ENCODE measurements at regions not wholly inside any gene's neighbourhood (a gene's known extent, or its start where the extent isn't known, plus 50 kb on each side); places are given as distances from the start of the nearest gene placed in this dataset.

DNA sequence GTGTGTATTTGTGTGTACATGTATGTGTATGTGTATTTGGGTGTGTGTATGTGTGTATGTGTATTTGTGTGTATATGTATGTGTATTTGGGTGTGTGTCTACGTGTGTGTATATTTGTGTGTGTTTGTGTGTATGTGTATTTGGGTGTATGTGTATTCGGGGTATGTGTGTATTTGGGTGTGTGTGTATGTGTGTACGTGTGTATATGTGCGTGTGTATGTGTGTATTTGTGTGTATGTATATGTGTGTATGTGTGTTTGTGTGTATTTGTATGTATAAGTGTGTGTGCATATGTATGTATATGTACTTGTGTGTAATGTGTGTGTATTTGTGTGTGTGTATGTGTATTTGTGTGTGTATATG lies 62.0 kb downstream of the HAPSTR1 start (continued):
- TF ChIP-seq TBL1XR1 (IDR thresholded peaks at IDR 0.05; ENCODE audit: low read length in 2 of 2): no peak
- TF ChIP-seq, protein P1, sequence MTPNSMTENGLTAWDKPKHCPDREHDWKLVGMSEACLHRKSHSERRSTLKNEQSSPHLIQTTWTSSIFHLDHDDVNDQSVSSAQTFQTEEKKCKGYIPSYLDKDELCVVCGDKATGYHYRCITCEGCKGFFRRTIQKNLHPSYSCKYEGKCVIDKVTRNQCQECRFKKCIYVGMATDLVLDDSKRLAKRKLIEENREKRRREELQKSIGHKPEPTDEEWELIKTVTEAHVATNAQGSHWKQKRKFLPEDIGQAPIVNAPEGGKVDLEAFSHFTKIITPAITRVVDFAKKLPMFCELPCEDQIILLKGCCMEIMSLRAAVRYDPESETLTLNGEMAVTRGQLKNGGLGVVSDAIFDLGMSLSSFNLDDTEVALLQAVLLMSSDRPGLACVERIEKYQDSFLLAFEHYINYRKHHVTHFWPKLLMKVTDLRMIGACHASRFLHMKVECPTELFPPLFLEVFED (CRISPR knock-in tag; conservative IDR thresholded peaks at IDR 0.05): 0 out of 2 replicates have a peak, but pooled peaks have one; percentile 36
- 0 out of 2 replicates have a peak, but pooled peaks have one; percentile 8 for TF ChIP-seq CBFA2T3 (IDR thresholded peaks at IDR 0.05)
- TF ChIP-seq ZC3H8 (IDR thresholded peaks at IDR 0.05): no peak
- TF ChIP-seq HLTF (IDR thresholded peaks at IDR 0.05): 0 out of 2 replicates have a peak, but pooled peaks have one; percentile 18
- TF ChIP-seq PHF20 (IDR thresholded peaks at IDR 0.05; ENCODE audit: partially characterized antibody): peak; percentile 6
- TF ChIP-seq ARHGAP35 (IDR thresholded peaks at IDR 0.05; ENCODE audit: partially characterized antibody): peak; percentile 48
- TF ChIP-seq, protein P2, sequence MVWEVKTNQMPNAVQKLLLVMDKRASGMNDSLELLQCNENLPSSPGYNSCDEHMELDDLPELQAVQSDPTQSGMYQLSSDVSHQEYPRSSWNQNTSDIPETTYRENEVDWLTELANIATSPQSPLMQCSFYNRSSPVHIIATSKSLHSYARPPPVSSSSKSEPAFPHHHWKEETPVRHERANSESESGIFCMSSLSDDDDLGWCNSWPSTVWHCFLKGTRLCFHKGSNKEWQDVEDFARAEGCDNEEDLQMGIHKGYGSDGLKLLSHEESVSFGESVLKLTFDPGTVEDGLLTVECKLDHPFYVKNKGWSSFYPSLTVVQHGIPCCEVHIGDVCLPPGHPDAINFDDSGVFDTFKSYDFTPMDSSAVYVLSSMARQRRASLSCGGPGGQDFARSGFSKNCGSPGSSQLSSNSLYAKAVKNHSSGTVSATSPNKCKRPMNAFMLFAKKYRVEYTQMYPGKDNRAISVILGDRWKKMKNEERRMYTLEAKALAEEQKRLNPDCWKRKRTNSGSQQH (CRISPR knock-in tag; IDR thresholded peaks at IDR 0.05): peak; percentile 50; the same call in 1 of the 2 replicates

DNA sequence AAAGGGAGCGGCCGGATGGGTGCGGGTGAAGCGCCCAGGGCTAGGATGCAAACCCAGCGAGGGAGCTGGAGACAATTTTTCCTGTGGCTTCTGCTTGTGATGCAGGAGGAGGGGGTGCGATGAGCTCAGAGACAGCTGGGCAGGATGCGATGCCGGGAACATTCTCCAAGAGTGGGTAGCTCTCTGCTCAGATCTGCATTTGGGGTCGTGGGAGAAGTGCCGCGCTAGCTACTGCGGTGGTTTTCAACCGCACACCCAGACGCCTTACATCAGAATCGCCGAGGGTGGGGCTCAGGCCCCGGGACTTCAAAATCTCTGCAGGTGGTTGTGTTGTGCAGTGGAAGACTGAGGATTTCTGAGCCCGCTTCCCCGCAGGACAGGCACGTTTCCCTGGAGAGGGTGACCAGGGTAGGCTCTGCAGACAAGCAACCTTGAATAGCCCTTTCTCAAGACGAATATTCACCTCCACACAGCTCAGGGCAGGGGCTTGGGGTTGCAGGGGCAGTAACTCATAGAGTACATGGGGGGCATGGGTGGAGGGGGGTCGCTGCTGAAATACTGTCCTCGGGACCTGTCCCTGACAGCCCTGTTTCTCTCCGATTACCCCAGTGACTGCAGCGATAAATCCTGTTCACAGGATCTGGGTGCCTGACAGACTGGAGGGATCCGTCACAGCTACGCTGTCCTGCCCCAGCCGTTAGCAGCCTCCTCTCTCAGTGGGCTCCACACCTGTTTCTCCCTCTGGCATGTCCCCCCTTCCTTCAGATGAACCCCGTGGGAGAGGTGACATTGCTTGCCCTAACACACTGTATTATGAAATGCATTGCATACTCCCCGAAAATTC lies 63.3 kb downstream of the HAPSTR1 start:
- ChIA-PET POLR2A (no interaction called here), CTCF (ENCODE audit: low intra/inter-chr PET ratio) (no interaction called here)
- Histone ChIP-seq H3K9me3 (replicated peaks; ENCODE audit: control insufficient read depth, insufficient read depth, low read depth, low read length) (no peaks in the 10 kb centered on the region), H3K9me1 (ENCODE audit: control insufficient read depth, insufficient read depth, low read length) (no peaks in the 10 kb centered on the region), H3K4me3 (no peak overlapping the region), H3K36me3 (ENCODE audit: control insufficient read depth, insufficient read depth, low read length) (no peaks in the 10 kb centered on the region), H3K27ac (ENCODE audit: extremely low read depth, low read depth, low read length) (no peak overlapping the region), H3K79me2 (ENCODE audit: control insufficient read depth, insufficient read depth, low read length) (no peaks in the 10 kb centered on the region), H2AFZ (ENCODE audit: low read depth, low read length) (no peak overlapping the region), H3K4me2 (ENCODE audit: insufficient read depth, low read length) (no peak overlapping the region), H3K9ac (ENCODE audit: insufficient read depth in 1 of 2, low read depth in 2 of 2, low read length in 2 of 2) (no peak overlapping the region), H4K20me1 (replicated peaks; ENCODE audit: control insufficient read depth, insufficient read depth, low read length) (no peaks in the 10 kb centered on the region), H3K27me3 (ENCODE audit: control insufficient read depth in 2 of 2, insufficient read depth in 2 of 2, low read length in 2 of 2) (peaks cover 18 to 48% of the 10 kb centered on the region in 2 experiments), H3K4me1 (replicated peaks in 1 of 2; ENCODE audit: control insufficient read depth in 2 of 2, insufficient read depth in 2 of 2, low read length in 2 of 2) (peaks cover 0 to 3% of the 10 kb centered on the region in 2 experiments; a peak in 2 of 5 replicates)
- 5% methylated on average over 28 of the region's 30 CpGs for WGBS (ENCODE audit: insufficient coverage, low coverage, missing lambda C conversion rate)
- no peak for ATAC-seq
- no TSS peak for BruUV-seq (replicated peaks)
- in situ Hi-C loops (cut with MboI) (no loop called here), intact Hi-C loops (cut with micrococcal nuclease) (no loop called here)
- FAIRE-seq: no peak
- DNase-seq (ENCODE audit: extremely low read depth in 1 of 4, low spot score in 3 of 4): no peak
- TF ChIP-seq, protein P3, sequence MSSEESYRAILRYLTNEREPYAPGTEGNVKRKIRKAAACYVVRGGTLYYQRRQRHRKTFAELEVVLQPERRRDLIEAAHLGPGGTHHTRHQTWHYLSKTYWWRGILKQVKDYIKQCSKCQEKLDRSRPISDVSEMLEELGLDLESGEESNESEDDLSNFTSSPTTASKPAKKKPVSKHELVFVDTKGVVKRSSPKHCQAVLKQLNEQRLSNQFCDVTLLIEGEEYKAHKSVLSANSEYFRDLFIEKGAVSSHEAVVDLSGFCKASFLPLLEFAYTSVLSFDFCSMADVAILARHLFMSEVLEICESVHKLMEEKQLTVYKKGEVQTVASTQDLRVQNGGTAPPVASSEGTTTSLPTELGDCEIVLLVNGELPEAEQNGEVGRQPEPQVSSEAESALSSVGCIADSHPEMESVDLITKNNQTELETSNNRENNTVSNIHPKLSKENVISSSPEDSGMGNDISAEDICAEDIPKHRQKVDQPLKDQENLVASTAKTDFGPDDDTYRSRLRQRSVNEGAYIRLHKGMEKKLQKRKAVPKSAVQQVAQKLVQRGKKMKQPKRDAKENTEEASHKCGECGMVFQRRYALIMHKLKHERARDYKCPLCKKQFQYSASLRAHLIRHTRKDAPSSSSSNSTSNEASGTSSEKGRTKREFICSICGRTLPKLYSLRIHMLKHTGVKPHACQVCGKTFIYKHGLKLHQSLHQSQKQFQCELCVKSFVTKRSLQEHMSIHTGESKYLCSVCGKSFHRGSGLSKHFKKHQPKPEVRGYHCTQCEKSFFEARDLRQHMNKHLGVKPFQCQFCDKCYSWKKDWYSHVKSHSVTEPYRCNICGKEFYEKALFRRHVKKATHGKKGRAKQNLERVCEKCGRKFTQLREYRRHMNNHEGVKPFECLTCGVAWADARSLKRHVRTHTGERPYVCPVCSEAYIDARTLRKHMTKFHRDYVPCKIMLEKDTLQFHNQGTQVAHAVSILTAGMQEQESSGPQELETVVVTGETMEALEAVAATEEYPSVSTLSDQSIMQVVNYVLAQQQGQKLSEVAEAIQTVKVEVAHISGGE (CRISPR knock-in tag; IDR thresholded peaks at IDR 0.05): no peak
- TF ChIP-seq MAFK (IDR thresholded peaks at IDR 0.05; ENCODE audit: low read length) (no peak), BRCA1 (IDR thresholded peaks at IDR 0.05) (no peak), BRCA1 (CRISPR knock-in tag; IDR thresholded peaks at IDR 0.05) (no peak)
